ENCODE measurements at regions not wholly inside any gene's neighbourhood (a gene's known extent, or its start where the extent isn't known, plus 50 kb on each side); places are given as distances from the start of the nearest gene placed in this dataset.

DNA sequence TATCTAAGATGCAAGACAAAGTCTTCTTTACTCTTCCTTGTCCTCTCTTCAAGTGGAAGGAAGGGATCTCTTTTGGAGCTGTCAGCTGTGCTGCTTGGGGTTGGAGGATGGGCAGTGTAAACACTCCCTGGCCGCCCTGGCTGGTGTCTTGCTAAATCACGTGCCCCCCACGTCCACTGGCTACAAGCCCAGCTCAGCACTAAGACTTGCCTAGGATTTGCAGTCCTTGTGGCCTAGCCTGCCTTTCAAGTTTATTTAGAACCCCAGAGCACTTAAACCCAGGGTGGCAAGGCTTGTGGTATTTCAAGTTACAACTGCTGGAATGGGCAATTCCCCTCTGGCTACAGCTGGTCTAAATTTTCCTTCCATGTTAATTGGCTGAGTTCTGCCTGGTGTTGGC is 272.4 kb upstream of the MYO3A start:
- DNase-seq, result no peak

DNA sequence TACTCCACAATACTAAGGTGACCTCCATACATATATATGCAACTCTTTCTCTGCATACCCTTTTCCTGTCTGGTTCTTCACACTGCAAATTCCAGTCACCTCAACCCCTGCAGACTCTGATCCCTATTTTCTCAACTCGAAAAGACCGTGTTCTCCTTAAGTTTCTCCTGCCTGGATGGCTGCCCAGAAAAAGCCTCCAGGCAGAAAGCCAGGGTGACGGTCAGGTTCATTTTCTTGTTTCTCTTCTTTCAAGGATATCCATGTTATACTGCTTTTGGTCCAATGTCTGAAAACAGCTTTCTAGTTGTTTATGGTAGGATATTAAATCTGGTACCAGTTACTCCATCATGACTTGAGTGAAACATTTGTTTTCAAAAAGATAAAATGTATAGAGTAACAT is 267.8 kb upstream of the MYO3A start:
- no peak for DNase-seq

- no peak for DNase-seq
These were observed 258.8 kb upstream of the MYO3A start for GRCh38 chr10:25675204-25675603.

DNA sequence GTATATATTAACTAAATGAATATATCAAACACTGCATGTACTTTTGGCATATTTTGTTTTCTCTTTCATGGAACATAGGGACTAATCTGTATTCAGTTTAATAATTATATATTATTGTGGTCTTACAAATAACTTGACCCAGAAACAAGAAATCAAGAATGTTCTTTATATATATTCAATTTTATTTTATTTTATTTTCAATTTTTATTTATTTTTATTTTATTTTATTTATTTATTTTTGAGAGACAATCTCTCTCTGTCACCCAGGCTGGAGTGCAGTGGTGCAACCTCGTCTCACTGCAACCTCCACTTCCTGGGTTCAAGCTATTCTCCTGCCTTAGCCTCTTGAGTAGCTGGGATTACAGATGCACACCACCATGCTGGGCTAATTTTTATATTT is 258.4 kb upstream of the MYO3A start:
- no peak for DNase-seq

DNA sequence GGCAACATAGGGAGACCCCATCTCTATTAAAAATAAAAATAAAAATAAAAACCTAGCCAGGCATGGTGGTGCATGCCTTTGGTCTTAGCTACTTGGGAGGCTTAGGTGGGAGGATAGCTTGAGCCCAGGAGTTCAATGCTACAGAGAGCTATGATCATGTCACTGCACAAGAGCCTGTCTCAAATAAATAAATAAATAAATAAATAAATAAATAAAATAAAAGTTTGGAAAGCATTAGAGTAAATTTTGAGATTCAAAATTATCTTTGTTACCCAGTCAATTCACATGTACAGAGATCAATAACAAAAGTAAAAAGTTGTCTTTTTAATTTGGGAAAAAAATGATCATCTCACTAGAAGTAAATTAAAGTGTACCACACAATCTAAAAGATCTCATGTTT is 255.8 kb upstream of the MYO3A start:
- no peak for DNase-seq

DNA sequence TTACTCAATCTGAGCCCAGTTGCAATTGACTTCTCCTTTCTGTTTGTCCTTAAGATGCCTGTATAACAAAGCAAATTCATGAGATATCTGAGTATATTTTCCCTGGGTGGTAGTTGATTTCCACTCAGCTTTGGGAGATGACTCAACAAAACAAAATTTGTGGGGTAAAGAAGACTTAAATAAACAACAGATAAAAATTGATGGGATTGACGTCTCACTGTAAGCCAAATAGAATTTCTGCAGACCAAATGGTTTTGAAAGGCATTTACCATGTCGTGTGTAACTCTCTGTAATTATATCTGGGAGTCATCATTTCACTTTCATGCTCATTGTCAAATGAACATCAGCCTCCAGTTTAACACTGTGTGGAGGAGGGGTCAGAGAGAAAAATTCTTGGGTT is 255.4 kb upstream of the MYO3A start:
- no peak for DNase-seq

- no peak for DNase-seq
These were observed 251.7 kb upstream of the MYO3A start for GRCh38 chr10:25682203-25682851.

DNA sequence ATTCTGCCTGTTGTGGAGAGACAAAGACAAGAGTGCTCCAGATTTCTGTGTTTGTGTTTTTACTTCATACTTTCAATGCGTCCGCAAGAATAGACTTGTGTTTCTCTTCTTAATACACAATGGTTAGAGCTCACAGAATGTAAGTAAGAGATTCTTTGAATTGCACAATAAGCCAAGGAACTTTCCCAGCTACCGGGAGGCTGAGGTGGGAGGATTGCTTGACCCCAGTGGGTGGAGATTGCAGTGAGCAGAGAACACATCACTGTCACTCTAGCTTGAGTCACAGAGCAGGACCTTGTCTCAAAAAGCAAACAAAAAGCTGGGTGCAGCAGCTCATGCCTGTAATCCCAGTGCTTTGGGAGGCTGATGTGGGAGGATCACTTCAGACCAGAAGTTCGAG is 250.7 kb upstream of the MYO3A start:
- no peak for DNase-seq

DNA sequence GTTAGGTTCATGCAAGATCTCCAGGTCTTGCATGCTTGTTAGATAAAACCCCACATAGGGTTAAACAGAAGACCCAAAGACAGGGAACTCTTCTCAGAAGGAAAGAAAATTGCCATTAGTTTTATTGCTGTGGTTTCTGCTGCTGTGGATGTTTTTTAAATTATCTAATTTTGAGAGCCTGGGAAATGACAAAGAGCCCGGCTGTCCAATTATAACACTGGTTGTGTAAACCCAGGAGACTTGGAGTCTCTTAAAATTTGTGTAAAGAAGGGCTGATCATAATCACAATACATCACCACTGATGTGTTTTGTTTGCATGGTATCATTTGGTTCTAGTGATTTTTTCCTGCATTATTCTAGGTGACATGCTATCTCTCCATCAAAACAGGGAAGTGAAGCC is 246.5 kb upstream of the MYO3A start:
- no peak for DNase-seq

GRCh38 chr10:25689346-25690100 is 244.5 kb upstream of the MYO3A start:
- DNase-seq, result no peak

- DNase-seq, result no peak
These were observed 241.3 kb upstream of the MYO3A start for GRCh38 chr10:25692761-25693160.

- no peak for DNase-seq
These were observed 239.7 kb upstream of the MYO3A start for GRCh38 chr10:25694206-25694933.

DNA sequence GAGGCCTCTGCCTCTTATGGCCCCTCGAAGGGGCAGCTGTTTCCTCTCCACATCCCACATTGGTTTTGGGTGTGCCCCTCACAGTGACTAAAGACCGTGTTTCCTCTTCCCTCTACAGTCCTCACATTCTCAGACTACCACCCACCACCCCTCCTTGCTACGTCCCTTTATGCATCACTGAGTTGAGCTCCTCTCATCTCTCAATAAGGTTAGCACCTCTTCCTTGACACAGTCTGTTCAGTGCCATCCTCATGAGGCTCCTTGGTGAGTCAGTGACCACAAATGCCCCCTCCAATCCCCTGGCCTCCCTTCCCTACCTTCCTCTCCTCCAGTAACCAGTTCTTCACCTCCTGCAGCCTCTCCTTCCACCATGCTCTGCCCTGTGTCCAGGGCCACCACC is 239.1 kb upstream of the MYO3A start:
- DNase-seq, result no peak

GRCh38 chr10:25695586-25695985 is 238.4 kb upstream of the MYO3A start:
- no peak for DNase-seq

GRCh38 chr10:25696013-25696708 is 237.9 kb upstream of the MYO3A start:
- DNase-seq, result no peak

GRCh38 chr10:25697412-25697811 is 236.6 kb upstream of the MYO3A start:
- no peak for DNase-seq

DNA sequence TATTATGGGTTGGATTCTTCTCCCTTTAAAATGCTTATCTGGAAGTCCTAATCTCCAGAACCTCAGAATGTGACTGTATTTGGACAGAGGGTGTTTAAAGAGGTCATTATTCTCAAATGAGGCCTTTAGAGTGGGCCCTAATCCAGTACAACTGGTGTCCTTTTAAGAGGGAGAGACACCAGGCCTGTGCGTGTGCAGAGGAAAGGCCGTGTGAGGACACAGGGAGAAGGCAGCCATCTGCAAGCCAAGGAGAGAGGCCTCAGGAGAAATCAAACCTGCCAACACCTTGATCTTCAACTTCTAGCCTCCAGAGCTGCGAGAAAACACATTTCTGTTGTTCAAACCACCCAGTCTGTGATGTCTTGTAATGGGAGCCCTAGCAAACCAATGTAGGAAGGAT is 235.4 kb upstream of the MYO3A start:
- no peak for DNase-seq

DNA sequence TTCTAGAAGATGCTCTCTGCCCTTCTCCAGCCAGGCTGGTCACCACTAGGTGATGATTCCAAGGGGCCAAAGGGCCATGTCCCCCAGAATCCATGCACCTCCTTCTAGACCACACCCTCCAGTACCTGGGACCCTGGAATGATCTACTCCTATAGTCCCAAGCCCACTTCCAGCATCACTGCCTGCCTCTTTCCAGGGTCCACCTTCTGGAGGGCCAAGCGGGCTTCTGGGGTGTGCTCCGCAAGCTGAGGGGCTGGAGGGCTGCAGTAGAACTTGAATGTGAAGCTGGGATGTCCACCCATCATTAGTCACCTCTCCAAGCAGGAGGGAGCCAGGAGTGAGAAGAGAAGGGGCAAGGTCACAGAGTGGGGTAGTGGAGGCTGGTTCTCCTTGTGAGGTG is 234.4 kb upstream of the MYO3A start:
- no peak for DNase-seq

GRCh38 chr10:25701652-25702051 is 232.4 kb upstream of the MYO3A start:
- DNase-seq, result no peak

DNA sequence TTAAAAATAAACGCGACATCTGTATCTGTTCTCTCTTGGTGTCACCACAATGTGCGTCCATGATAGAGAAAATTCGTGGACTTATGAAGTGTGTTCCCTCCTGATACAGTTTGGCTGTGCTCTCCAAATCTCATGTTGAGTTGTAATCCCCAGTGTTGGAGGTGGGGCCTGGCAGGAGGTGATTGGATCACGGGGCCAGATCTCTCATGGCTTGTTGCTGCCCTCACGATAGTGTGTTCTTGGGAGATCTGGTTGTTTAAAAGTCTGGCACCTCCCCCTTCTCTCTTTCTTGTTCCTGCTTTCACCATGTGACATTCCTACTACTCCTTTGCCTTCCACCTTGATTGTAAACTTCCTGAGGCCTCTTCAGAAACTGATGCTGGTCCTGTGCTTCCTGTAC is 229.4 kb upstream of the MYO3A start:
- DNase-seq, result no peak

DNA sequence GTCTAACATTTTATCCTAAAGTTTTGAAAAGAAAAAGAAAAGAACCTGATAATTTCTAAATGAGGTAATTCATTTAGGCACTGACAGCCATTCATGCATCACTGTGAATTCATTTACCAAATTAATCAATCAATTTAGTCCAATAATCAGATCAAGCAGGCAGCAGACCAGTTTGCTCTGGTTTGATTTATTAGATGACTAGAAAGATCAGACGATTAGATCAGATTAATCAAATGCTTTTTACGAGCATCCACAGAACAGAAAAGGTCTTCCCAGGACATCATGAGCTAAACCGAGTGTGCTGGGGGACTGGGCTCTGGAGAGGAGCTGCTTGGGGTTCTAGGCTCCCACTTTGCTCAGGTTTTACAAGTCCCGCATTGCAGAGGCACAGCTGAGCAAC is 226.5 kb upstream of the MYO3A start:
- no peak for DNase-seq

- DNase-seq, result no peak
These were observed 225.9 kb upstream of the MYO3A start for GRCh38 chr10:25707976-25708671.

DNA sequence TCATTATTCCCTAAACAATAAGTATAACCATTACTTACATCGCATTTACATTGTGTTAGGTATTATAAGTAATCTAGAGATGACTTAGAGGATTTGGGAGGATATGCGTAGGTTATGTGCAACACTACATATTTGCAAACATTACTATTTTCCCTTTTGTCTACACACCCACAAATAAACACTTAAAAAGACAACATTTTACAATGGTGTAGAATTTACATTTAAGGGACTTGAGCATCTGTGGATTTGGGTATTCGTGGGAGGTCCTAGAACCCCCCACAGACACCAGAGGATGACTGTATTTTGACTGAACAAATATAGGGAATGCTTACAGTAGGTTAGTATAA is 220.2 kb upstream of the MYO3A start:
- no peak for DNase-seq

All from NCI-H2107 (cell line).